ENCODE measurements at regions not wholly inside any gene's neighbourhood (a gene's known extent, or its start where the extent isn't known, plus 50 kb on each side); places are given as distances from the start of the nearest gene placed in this dataset.

- no peak for DNase-seq
These were observed 96.2 kb upstream of the NR2F2 start for GRCh38 chr15:96234109-96234892.

GRCh38 chr15:96237002-96237401, 93.5 kb upstream of the NR2F2 start:
- no peak for DNase-seq

GRCh38 chr15:96242761-96243160, 87.7 kb upstream of the NR2F2 start:
- no peak for DNase-seq

- DNase-seq, result no peak
These were observed 86.8 kb upstream of the NR2F2 start for GRCh38 chr15:96243701-96244100.

- DNase-seq, result no peak
These were observed 85.2 kb upstream of the NR2F2 start for GRCh38 chr15:96245252-96245651.

- DNase-seq, result no peak
These were observed 84.4 kb upstream of the NR2F2 start for GRCh38 chr15:96246057-96246456.

- DNase-seq, result no peak
These were observed 82.7 kb upstream of the NR2F2 start for GRCh38 chr15:96247621-96248305.

- no peak for DNase-seq
These were observed 78.4 kb upstream of the NR2F2 start for GRCh38 chr15:96252148-96252547.

- DNase-seq, result no peak
These were observed 77.3 kb upstream of the NR2F2 start for GRCh38 chr15:96253006-96253747.

- no peak for DNase-seq
These were observed 76.3 kb upstream of the NR2F2 start for GRCh38 chr15:96254173-96254572.

- no peak for DNase-seq
These were observed 74.9 kb upstream of the NR2F2 start for GRCh38 chr15:96255599-96255998.

- no peak for DNase-seq
These were observed 68.9 kb upstream of the NR2F2 start for GRCh38 chr15:96261575-96262034.

- DNase-seq, result no peak
These were observed 68.4 kb upstream of the NR2F2 start for GRCh38 chr15:96262097-96262496.

GRCh38 chr15:96262549-96263489, 67.7 kb upstream of the NR2F2 start:
- no peak for DNase-seq

- DNase-seq, result no peak
These were observed 66.1 kb upstream of the NR2F2 start for GRCh38 chr15:96264351-96264798.

- DNase-seq, result no peak
These were observed 65.5 kb upstream of the NR2F2 start for GRCh38 chr15:96264801-96265515.

GRCh38 chr15:96266456-96266855, 64.0 kb upstream of the NR2F2 start:
- no peak for DNase-seq

- DNase-seq, result no peak
These were observed 63.0 kb upstream of the NR2F2 start for GRCh38 chr15:96267463-96267862.

GRCh38 chr15:96268442-96269204, 61.9 kb upstream of the NR2F2 start:
- DNase-seq, result no peak

- DNase-seq, result no peak
These were observed 59.8 kb upstream of the NR2F2 start for GRCh38 chr15:96270581-96271172.

GRCh38 chr15:96272427-96272826, 58.1 kb upstream of the NR2F2 start:
- DNase-seq, result no peak
